ENCODE measurements at regions not wholly inside any gene's neighbourhood (a gene's known extent, or its start where the extent isn't known, plus 50 kb on each side); places are given as distances from the start of the nearest gene placed in this dataset.

DNA sequence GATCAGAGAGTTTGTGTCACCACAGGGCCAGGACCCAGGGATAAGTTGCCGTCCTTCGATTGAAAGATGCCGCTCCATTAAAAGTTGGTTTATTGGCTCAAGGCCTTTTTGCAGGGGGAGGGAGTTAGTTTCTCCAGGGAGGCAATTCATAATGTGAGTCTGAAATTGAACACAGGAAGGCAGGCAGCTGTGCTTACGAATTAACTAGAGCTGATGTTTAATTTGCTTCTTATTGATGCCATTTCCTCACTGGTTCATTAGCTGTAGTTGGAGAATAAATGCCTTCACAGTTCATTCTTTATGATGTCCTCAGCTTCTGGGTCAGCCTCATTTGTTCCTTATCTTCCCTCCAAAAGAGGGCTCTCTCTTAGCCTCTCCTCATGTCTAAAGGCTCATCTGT lies 113.2 kb upstream of the PTPRT start:
- Histone ChIP-seq H3K27ac (no peak overlapping the region), H3K9me3 (no peaks in the 10 kb centered on the region), H3K4me1 (no peaks in the 10 kb centered on the region), H3K36me3 (ENCODE audit: insufficient read depth in 1 of 2, low read depth in 1 of 2) (no peaks in the 10 kb centered on the region), H3K27me3 (ENCODE audit: insufficient read depth in 3 of 3, low read length in 2 of 3) (peaks cover 0 to 2% (median 0%) of the 10 kb centered on the region in 3 donors), H3K4me3 (no peak overlapping the region)
- TF ChIP-seq, protein P1, sequence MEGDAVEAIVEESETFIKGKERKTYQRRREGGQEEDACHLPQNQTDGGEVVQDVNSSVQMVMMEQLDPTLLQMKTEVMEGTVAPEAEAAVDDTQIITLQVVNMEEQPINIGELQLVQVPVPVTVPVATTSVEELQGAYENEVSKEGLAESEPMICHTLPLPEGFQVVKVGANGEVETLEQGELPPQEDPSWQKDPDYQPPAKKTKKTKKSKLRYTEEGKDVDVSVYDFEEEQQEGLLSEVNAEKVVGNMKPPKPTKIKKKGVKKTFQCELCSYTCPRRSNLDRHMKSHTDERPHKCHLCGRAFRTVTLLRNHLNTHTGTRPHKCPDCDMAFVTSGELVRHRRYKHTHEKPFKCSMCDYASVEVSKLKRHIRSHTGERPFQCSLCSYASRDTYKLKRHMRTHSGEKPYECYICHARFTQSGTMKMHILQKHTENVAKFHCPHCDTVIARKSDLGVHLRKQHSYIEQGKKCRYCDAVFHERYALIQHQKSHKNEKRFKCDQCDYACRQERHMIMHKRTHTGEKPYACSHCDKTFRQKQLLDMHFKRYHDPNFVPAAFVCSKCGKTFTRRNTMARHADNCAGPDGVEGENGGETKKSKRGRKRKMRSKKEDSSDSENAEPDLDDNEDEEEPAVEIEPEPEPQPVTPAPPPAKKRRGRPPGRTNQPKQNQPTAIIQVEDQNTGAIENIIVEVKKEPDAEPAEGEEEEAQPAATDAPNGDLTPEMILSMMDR (IDR thresholded peaks at IDR 0.05), result no peak
- intact Hi-C loops (cut with DNase I), result no loop called here
- 86 to 87% (median 86%) methylated on average over 4 of the region's 4 CpGs for whole genome bisulfite sequencing, 3 donors
- no peak for ATAC-seq
- no peak for DNase-seq

GRCh38 chr20:43300901-43301300 lies 111.2 kb upstream of the PTPRT start:
- intact Hi-C loops (cut with DNase I), result no loop called here
- TF ChIP-seq, protein P1 (IDR thresholded peaks at IDR 0.05), result no peak
- Histone ChIP-seq H3K4me1 (no peaks in the 10 kb centered on the region), H3K27me3 (ENCODE audit: insufficient read depth in 3 of 3, low read length in 2 of 3) (no peaks in the 10 kb centered on the region), H3K27ac (no peak overlapping the region), H3K4me3 (no peak overlapping the region), H3K9me3 (no peaks in the 10 kb centered on the region), H3K36me3 (ENCODE audit: insufficient read depth in 1 of 2, low read depth in 1 of 2) (no peaks in the 10 kb centered on the region)
- no peak for DNase-seq
- no peak for ATAC-seq
- 48 to 62% (median 54%) methylated on average over 2 of the region's 2 CpGs for WGBS, 3 donors

DNA sequence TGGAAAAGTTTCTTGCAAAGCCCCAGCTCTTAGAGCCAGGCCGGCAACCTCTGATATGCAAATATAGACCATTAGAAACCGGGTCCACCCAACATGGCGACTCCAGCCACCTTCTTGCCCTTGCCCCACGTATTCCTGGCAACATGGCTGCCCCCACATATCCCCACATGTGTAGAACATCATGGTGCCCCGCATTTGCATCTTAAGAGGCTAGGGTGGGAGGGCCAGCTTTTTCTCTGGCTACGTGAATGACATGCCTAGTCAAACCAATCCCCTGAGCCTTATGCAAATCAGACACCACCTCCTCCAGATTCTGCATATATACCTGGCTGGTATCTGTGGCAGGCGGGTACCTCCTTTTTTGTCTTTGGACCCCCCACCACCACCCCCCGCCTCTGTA lies 106.1 kb upstream of the PTPRT start:
- 80 to 85% (median 84%) methylated on average over 8 of the region's 8 CpGs for WGBS, 3 donors
- no peak for DNase-seq
- intact Hi-C loops (cut with DNase I), result no loop called here

GRCh38 chr20:43295263-43295662 lies 105.6 kb upstream of the PTPRT start:
- H3K4me1 ChIP-seq, result no peaks in the 10 kb centered on the region
- intact Hi-C loops (cut with DNase I), result no loop called here
- DNase-seq (no peak), ATAC-seq (no peak)
- 91 to 94% (median 93%) methylated on average over 9 of the region's 9 CpGs for WGBS, 3 donors
- H3K27me3 ChIP-seq (ENCODE audit: insufficient read depth in 3 of 3, low read length in 2 of 3), result peaks cover 0 to 2% (median 0%) of the 10 kb centered on the region in 3 donors
- no peak overlapping the region for H3K27ac ChIP-seq
- no peak overlapping the region for H3K4me3 ChIP-seq
- no peaks in the 10 kb centered on the region for H3K9me3 ChIP-seq
- TF ChIP-seq, protein P1 (IDR thresholded peaks at IDR 0.05), result no peak
- H3K36me3 ChIP-seq (ENCODE audit: insufficient read depth in 1 of 2, low read depth in 1 of 2), result no peaks in the 10 kb centered on the region

More for the DNA sequence above, 106.1 kb upstream of the PTPRT start:
- TF ChIP-seq, protein P1 (IDR thresholded peaks at IDR 0.05), result no peak
- Histone ChIP-seq H3K36me3 (ENCODE audit: insufficient read depth in 1 of 2, low read depth in 1 of 2) (no peaks in the 10 kb centered on the region), H3K27ac (no peak overlapping the region), H3K4me1 (no peaks in the 10 kb centered on the region), H3K9me3 (no peaks in the 10 kb centered on the region), H3K4me3 (no peak overlapping the region), H3K27me3 (ENCODE audit: insufficient read depth in 3 of 3, low read length in 2 of 3) (peaks cover 0 to 2% (median 0%) of the 10 kb centered on the region in 3 donors)
- ATAC-seq, result no peak

- Histone ChIP-seq H3K4me3 (no peak overlapping the region), H3K36me3 (ENCODE audit: insufficient read depth in 1 of 2, low read depth in 1 of 2) (no peaks in the 10 kb centered on the region), H3K27me3 (ENCODE audit: insufficient read depth in 3 of 3, low read length in 2 of 3) (peaks cover 0 to 2% (median 0%) of the 10 kb centered on the region in 3 donors), H3K9me3 (no peaks in the 10 kb centered on the region), H3K4me1 (no peaks in the 10 kb centered on the region), H3K27ac (no peak overlapping the region)
- ATAC-seq (no peak), DNase-seq (no peak)
- TF ChIP-seq, protein P1 (IDR thresholded peaks at IDR 0.05), result no peak
- intact Hi-C loops (cut with DNase I), result no loop called here
- WGBS, 3 donors, result 74 to 81% (median 78%) methylated on average over 4 of the region's 4 CpGs
Observed at GRCh38 chr20:43294031-43294430, 104.3 kb upstream of the PTPRT start.

Measured in psoas muscle (tissue), 7 donors.